K562 (cell line): ENCODE measurements at regions not wholly inside any gene's neighbourhood (a gene's known extent, or its start where the extent isn't known, plus 50 kb on each side); places are given as distances from the start of the nearest gene placed in this dataset.

Source experiments
- ATAC-seq: fragments of 200-7000 bp; cut with Tn5 transposase; 3 replicates; pipeline ENCODE4 v1.9.1; 2020; ENCODE audit warnings: moderate library complexity
- BruUV-seq: library from RNA; stranded (reverse); fragments of 400-500 nt; replicated peaks from 2 replicates; lab custom pipeline; 2021; lab: Mats Ljungman, UMichigan
- CTCF ChIA-PET: fragments of 300-600 bp; formaldehyde crosslinking; extraction: SDS; loops from one replicate; lab custom pipeline; 2021; ENCODE audit warnings: low intra/inter-chr PET ratio; lab: Yijun Ruan, JAX
- POLR2A ChIA-PET: fragments of 300-600, 350-650 bp; sonication (Branson Sonifier 250); formaldehyde crosslinking; extraction: SDS; loops from one replicate; lab custom pipeline; 2021; ENCODE audit warnings: antibody characterized with exemption, inconsistent platforms; lab: Yijun Ruan, JAX
- DNase-seq, 4 experiments: peaks; one replicate each; pipeline versions ENCODE4 v3.0.0 to v3.0.0-alpha.2; 2011 to 2018; ENCODE audit warnings: low spot score in 3 of 4, mixed read lengths in 3 of 4; ENCODE audit errors: extremely low read depth in 1 of 4
- FAIRE-seq: peaks from 2 replicates; lab custom pipeline; 2011; peaks lifted over from hg19 to GRCh38; lab: Jason Lieb, UNC
- H2AFZ ChIP-seq: 2 replicates; pipeline ENCODE4 v1.6.0; 2011; ENCODE audit warnings: low read depth, low read length, control low read depth, inconsistent platforms
- H3K27ac ChIP-seq: fragments of 200-600 bp; 3 replicates; pipeline ENCODE4 v1.8.0; 2011; ENCODE audit warnings: low read depth, mild to moderate bottlenecking, control low read depth, inconsistent platforms, low read length, moderate library complexity, mixed read lengths; ENCODE audit errors: extremely low read depth
- H3K27me3 ChIP-seq, 2 experiments: fragments of 300-600 bp in 1 of 2; 2 replicates in 1 of 2; 3 replicates in 1 of 2; pipeline versions ENCODE4 v1.6.0 to v1.8.0; 2011; ENCODE audit warnings: inconsistent platforms in 2 of 2, low read length in 2 of 2, mild to moderate bottlenecking in 1 of 2, mixed read lengths in 1 of 2, moderate library complexity in 1 of 2; ENCODE audit not compliant: control insufficient read depth in 2 of 2, insufficient read depth in 2 of 2
- H3K36me3 ChIP-seq: fragments of 300-600 bp; 3 replicates; pipeline ENCODE4 v1.8.0; 2011; ENCODE audit warnings: mild to moderate bottlenecking, low read length, inconsistent platforms; ENCODE audit not compliant: control insufficient read depth, insufficient read depth
- H3K4me1 ChIP-seq, 2 experiments: fragments of 200-600 bp in 1 of 2; replicated peaks in 1 of 2; 2 replicates in 1 of 2; 3 replicates in 1 of 2; pipeline versions ENCODE4 v1.5.1 to v1.8.0; 2011; ENCODE audit warnings: inconsistent platforms in 2 of 2, low read length in 2 of 2, mild to moderate bottlenecking in 1 of 2, mixed read lengths in 1 of 2, moderate library complexity in 1 of 2; ENCODE audit not compliant: control insufficient read depth in 2 of 2, insufficient read depth in 2 of 2
- H3K4me2 ChIP-seq: 2 replicates; pipeline ENCODE4 v1.6.1; 2011; ENCODE audit warnings: low read length, control low read depth, inconsistent platforms, mixed read lengths; ENCODE audit not compliant: insufficient read depth
- H3K4me3 ChIP-seq: fragments of 200-600 bp; sonication (generic), shearing (Covaris generic); 2 replicates; pipeline ENCODE4 v1.5.1; 2016; ENCODE audit warnings: control low read depth, inconsistent platforms
- H3K79me2 ChIP-seq: fragments of 200-600 bp; 3 replicates; pipeline ENCODE4 v1.8.0; 2011; ENCODE audit warnings: low read length, inconsistent platforms; ENCODE audit not compliant: control insufficient read depth, insufficient read depth
- H3K9ac ChIP-seq, 2 experiments: 2 replicates each; pipeline versions ENCODE4 v1.6.0 to v1.6.1; 2011; ENCODE audit warnings: low read depth in 2 of 2, low read length in 2 of 2, control low read depth in 1 of 2, inconsistent platforms in 1 of 2, mild to moderate bottlenecking in 1 of 2, mixed read lengths in 1 of 2; ENCODE audit not compliant: insufficient read depth in 1 of 2
- H3K9me1 ChIP-seq: one replicate; pipeline ENCODE4 v1.6.0; 2011; ENCODE audit warnings: inconsistent platforms, mild to moderate bottlenecking, low read length, moderate library complexity; ENCODE audit not compliant: control insufficient read depth, insufficient read depth
- H3K9me3 ChIP-seq: replicated peaks from 2 replicates; pipeline ENCODE4 v1.5.1; 2011; ENCODE audit warnings: low read depth, low read length, inconsistent platforms; ENCODE audit not compliant: control insufficient read depth, insufficient read depth
- H4K20me1 ChIP-seq: replicated peaks from 2 replicates; pipeline ENCODE4 v1.6.1; 2011; ENCODE audit warnings: low read length, inconsistent platforms, mixed read lengths; ENCODE audit not compliant: control insufficient read depth, insufficient read depth
- EZH2 ChIP-seq: IDR thresholded peaks from 2 replicates; pipeline ENCODE4 v1.6.1; 2012; ENCODE audit warnings: low read depth, mild to moderate bottlenecking, inconsistent platforms, low read length, borderline replicate concordance
- KAT2B ChIP-seq: IDR thresholded peaks from one replicate; pipeline ENCODE4 v1.6.1; 2012; ENCODE audit warnings: low read depth, mild to moderate bottlenecking, control low read depth, inconsistent platforms, low read length, moderate library complexity
- MAFK ChIP-seq: IDR thresholded peaks from 2 replicates; pipeline ENCODE4 v1.6.1; 2011; ENCODE audit warnings: low read length, improper control_type of control experiment
- NR2F6 ChIP-seq: fragments of 450-650 bp; formaldehyde crosslinking; IDR thresholded peaks from 2 replicates; pipeline ENCODE4 v1.4.0; 2020; ENCODE audit warnings: mild to moderate bottlenecking
- SRSF3 ChIP-seq: fragments of 200-400 bp; formaldehyde crosslinking; IDR thresholded peaks from 2 replicates; pipeline ENCODE4 v1.6.1; 2016; ENCODE audit warnings: mild to moderate bottlenecking, low read length, moderate library complexity; ENCODE audit not compliant: insufficient read depth
- ZFPM2 ChIP-seq: fragments of 250-450 bp; sonication (Bioruptor Pico); IDR thresholded peaks from 2 replicates; pipeline ENCODE4 v1.5.1; 2022; ENCODE audit warnings: mild to moderate bottlenecking
- WGBS: fragments of 100-300 bp; shearing (Covaris generic); methylation state at CpG from one replicate; pipeline ENCODE4 v1.1.6; 2016; ENCODE audit warnings: low coverage, mixed read lengths; ENCODE audit not compliant: insufficient coverage; ENCODE audit errors: missing lambda C conversion rate; 5-methylcytosine and 5-hydroxymethylcytosine counted together
- in situ Hi-C: fragments of 300-500 bp; cut with MboI; formaldehyde crosslinking; loops from 4 replicates; pipeline ENCODE4 v1.15.0; 2018; ENCODE audit warnings: inconsistent platforms, mixed read lengths
- intact Hi-C: fragments of 100-400 bp; cut with micrococcal nuclease; formaldehyde crosslinking; loops from 2 replicates; pipeline ENCODE4 v1.14.2; 2022
- TF ChIP-seq, protein P1 (sequence below): fragments of 250-450 bp; sonication (Bioruptor Pico); IDR thresholded peaks from 2 replicates; pipeline ENCODE4 v1.5.0; 2020; ENCODE audit warnings: mild to moderate bottlenecking, borderline replicate concordance
- TF ChIP-seq, protein P2 (sequence below): IDR thresholded peaks from 3 replicates; pipeline ENCODE4 v1.6.1; 2011; ENCODE audit warnings: borderline replicate concordance, mild to moderate bottlenecking, moderate library complexity; ENCODE audit not compliant: insufficient read length; ENCODE audit errors: extremely low read depth
- TF ChIP-seq, protein P3 (sequence below): fragments of 250-450 bp; sonication (Bioruptor Pico); IDR thresholded peaks from 2 replicates; pipeline ENCODE4 v1.8.0; 2022; ENCODE audit warnings: moderate library complexity, mild to moderate bottlenecking, inconsistent platforms

DNA sequence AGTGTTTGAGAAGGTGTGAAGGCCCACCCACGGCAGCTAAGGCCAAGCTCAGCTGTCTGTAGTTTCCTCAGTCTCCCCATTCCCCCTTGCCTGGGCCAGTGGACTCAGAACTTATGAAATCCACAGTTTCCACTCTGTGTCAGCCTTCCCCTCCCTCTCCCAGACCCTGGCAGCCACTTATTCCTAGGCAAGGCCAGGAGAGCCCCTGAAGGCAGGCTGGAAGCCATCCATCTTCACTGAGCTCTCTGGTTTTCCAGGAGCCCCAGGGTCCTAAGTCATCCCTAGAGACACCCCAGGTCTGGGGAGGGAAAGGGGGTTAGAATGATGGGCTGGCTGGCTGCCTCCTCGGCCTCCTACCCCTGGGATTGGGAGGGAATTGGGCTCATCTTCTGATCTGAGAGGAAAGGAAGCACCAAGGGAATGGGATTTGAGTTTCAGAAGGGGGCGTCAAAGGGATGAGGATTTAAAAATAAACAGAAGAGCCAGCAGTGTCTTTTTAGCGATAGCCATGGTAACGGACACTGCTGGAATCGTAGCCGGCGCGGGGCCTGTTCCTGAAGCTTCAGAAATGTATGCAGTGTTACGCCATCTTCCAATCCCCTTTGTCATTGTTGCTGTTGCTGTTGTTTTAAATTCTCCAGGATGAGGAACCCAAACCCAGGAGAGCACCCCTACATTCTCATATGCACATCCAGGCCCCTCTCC is 561.1 kb upstream of the CADM1 start:
- WGBS, result 0% methylated on average over 5 of the region's 10 CpGs
- H3K9me3 ChIP-seq, result no peaks in the 10 kb centered on the region
- POLR2A ChIA-PET, result no interaction called here
- H4K20me1 ChIP-seq, result no peaks in the 10 kb centered on the region
- H3K36me3 ChIP-seq, result no peaks in the 10 kb centered on the region
- in situ Hi-C loops, result loop anchor here (25.0 kb wide), 1 partner anchor 728 kb away; no protein-coding TSS in a partner anchor
- BruUV-seq, result no TSS peak
- H3K27me3 ChIP-seq, result no peaks in the 10 kb centered on the region
- FAIRE-seq (no peak), ATAC-seq (no peak)
- H2AFZ ChIP-seq, result no peak overlapping the region
- H3K9me1 ChIP-seq, result no peaks in the 10 kb centered on the region
- H3K9ac ChIP-seq, result no peak overlapping the region
- H3K4me1 ChIP-seq, result no peaks in the 10 kb centered on the region
- H3K4me3 ChIP-seq, result no peak overlapping the region
- TF ChIP-seq, protein P1, sequence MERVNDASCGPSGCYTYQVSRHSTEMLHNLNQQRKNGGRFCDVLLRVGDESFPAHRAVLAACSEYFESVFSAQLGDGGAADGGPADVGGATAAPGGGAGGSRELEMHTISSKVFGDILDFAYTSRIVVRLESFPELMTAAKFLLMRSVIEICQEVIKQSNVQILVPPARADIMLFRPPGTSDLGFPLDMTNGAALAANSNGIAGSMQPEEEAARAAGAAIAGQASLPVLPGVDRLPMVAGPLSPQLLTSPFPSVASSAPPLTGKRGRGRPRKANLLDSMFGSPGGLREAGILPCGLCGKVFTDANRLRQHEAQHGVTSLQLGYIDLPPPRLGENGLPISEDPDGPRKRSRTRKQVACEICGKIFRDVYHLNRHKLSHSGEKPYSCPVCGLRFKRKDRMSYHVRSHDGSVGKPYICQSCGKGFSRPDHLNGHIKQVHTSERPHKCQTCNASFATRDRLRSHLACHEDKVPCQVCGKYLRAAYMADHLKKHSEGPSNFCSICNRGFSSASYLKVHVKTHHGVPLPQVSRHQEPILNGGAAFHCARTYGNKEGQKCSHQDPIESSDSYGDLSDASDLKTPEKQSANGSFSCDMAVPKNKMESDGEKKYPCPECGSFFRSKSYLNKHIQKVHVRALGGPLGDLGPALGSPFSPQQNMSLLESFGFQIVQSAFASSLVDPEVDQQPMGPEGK (CRISPR knock-in tag), result no peak
- TF ChIP-seq, protein P2, sequence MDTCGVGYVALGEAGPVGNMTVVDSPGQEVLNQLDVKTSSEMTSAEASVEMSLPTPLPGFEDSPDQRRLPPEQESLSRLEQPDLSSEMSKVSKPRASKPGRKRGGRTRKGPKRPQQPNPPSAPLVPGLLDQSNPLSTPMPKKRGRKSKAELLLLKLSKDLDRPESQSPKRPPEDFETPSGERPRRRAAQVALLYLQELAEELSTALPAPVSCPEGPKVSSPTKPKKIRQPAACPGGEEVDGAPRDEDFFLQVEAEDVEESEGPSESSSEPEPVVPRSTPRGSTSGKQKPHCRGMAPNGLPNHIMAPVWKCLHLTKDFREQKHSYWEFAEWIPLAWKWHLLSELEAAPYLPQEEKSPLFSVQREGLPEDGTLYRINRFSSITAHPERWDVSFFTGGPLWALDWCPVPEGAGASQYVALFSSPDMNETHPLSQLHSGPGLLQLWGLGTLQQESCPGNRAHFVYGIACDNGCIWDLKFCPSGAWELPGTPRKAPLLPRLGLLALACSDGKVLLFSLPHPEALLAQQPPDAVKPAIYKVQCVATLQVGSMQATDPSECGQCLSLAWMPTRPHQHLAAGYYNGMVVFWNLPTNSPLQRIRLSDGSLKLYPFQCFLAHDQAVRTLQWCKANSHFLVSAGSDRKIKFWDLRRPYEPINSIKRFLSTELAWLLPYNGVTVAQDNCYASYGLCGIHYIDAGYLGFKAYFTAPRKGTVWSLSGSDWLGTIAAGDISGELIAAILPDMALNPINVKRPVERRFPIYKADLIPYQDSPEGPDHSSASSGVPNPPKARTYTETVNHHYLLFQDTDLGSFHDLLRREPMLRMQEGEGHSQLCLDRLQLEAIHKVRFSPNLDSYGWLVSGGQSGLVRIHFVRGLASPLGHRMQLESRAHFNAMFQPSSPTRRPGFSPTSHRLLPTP, result no peak
- TF ChIP-seq SRSF3 (no peak), EZH2 (no peak), NR2F6 (CRISPR knock-in tag) (no peak), KAT2B (no peak), ZFPM2 (CRISPR knock-in tag) (no peak), MAFK (no peak)
- TF ChIP-seq, protein P3, sequence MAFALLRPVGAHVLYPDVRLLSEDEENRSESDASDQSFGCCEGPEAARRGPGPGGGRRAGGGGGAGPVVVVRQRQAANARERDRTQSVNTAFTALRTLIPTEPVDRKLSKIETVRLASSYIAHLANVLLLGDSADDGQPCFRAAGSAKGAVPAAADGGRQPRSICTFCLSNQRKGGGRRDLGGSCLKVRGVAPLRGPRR, result no peak
- TF ChIP-seq, all 486 proteins: peak for 0
- Histone ChIP-seq H3K27ac (no peak overlapping the region), H3K4me2 (no peak overlapping the region), H3K79me2 (no peaks in the 10 kb centered on the region)
- intact Hi-C loops, result no loop called here
- no peak for DNase-seq
- CTCF ChIA-PET, result no interaction called here
